Transverse colon (tissue), 4 donors: ENCODE measurements at regions not wholly inside any gene's neighbourhood (a gene's known extent, or its start where the extent isn't known, plus 50 kb on each side); places are given as distances from the start of the nearest gene placed in this dataset.

Experiments used
- DNase-seq: peaks from one replicate; pipeline ENCODE4 v3.0.0-alpha.2; 2019
- H3K27ac ChIP-seq, 4 donors: fragments of 200-600 bp; sonication (generic); 2 replicates each; pipeline ENCODE4 v1.5.1; 2016 to 2018; ENCODE audit warnings: inconsistent platforms in 4 of 4
- H3K27me3 ChIP-seq: fragments of 200-600 bp; sonication (generic); 2 replicates; pipeline ENCODE4 v1.5.1; 2017; ENCODE audit warnings: inconsistent platforms
- H3K36me3 ChIP-seq, 4 donors: fragments of 200-600 bp; sonication (generic); 2 replicates each; pipeline ENCODE4 v1.5.1; 2017 to 2019; ENCODE audit warnings: inconsistent platforms in 4 of 4
- H3K4me1 ChIP-seq, 4 donors: fragments of 200-600 bp; sonication (generic); 2 replicates each; pipeline ENCODE4 v1.5.1; 2017 to 2020; ENCODE audit warnings: inconsistent platforms in 4 of 4
- H3K4me3 ChIP-seq, 4 donors: fragments of 200-600 bp; sonication (generic); 1 replicate in 1 of 4; 2 replicates in 3 of 4; pipeline versions ENCODE4 v1.5.1 to v1.6.1; 2017 to 2019; ENCODE audit warnings: inconsistent platforms in 4 of 4
- H3K9me3 ChIP-seq, 2 donors: fragments of 200-600 bp; sonication (generic); 2 replicates each; pipeline ENCODE4 v1.5.1; 2017 to 2019; ENCODE audit warnings: inconsistent platforms in 2 of 2
- EP300 ChIP-seq: sonication (generic); formaldehyde crosslinking; IDR thresholded peaks from one replicate; pipeline ENCODE4 v1.6.1; 2017; ENCODE audit warnings: antibody characterized with exemption, low read depth
- POLR2A ChIP-seq: fragments of 450-650 bp; IDR thresholded peaks from one replicate; pipeline ENCODE4 v1.6.1; 2016; ENCODE audit warnings: antibody characterized with exemption, mild to moderate bottlenecking, moderate library complexity
- POLR2AphosphoS5 ChIP-seq, 3 donors: sonication (generic); formaldehyde crosslinking; IDR thresholded peaks; one replicate each; pipeline ENCODE4 v1.6.1; 2016; ENCODE audit warnings: antibody characterized with exemption in 3 of 3
- WGBS, 2 donors: methylation state at CpG; one replicate each; pipeline ENCODE4 v1.1.5; 2018; ENCODE audit warnings: low coverage in 1 of 2; 5-methylcytosine and 5-hydroxymethylcytosine counted together
- in situ Hi-C, 4 donors: fragments of 200-750 bp; cut with MboI; loops; one replicate each; pipeline versions ENCODE4 v1.15.0 to v1.15.1; 2017; ENCODE audit warnings: low sequenced_read_pairs in 3 of 4, low pct_ligation_motif_present in 1 of 4, low pct_unique_long_range_greater_than_20kb in 1 of 4
- intact Hi-C: fragments of 100-400 bp; cut with DNase I; formaldehyde crosslinking; loops from one replicate; pipeline ENCODE4 v1.15.1; 2023; ENCODE audit warnings: low total_unique reads
- TF ChIP-seq, protein P1 (sequence below), 5 experiments: fragments of 200-600 bp in 3 of 5; fragments of 450-650 bp in 2 of 5; sonication (generic) in 3 of 5; IDR thresholded peaks; 1 replicate in 2 of 5; 2 replicates in 3 of 5; pipeline ENCODE4 v1.5.1; 2016 to 2017; ENCODE audit warnings: antibody characterized with exemption in 5 of 5, inconsistent platforms in 3 of 5, mild to moderate bottlenecking in 2 of 5, moderate library complexity in 1 of 5

DNA sequence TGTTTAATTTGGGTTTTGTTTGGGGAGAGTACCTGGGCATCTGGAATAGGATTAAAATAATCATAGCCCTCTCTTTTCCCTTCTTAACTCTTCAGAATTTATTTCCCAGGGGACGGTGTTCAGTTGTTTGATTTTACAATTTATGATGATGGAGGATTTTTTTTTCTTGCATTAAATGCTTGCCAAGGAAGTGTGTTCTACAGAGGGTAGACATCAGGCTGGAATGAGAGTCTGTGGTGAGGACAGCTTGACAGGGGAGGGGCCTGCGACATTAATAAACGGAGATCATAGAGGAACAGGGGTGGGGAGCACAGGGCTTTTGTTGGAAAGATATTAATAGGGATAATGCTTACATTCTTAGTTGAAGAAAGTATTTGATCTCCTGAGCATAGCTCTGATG is 297.5 kb downstream of the CLIC5 start:
- Histone ChIP-seq H3K9me3 (no peaks in the 10 kb centered on the region), H3K4me3 (no peak overlapping the region), H3K4me1 (peaks cover 0 to 7% (median 2%) of the 10 kb centered on the region in 4 donors), H3K27ac (no peak overlapping the region), H3K27me3 (no peaks in the 10 kb centered on the region), H3K36me3 (no peaks in the 10 kb centered on the region)
- in situ Hi-C loops, result loop anchor here (10.0 to 25.0 kb wide), 7 partner anchors 281 to 1243 kb away; no protein-coding TSS in a partner anchor
- DNase-seq, result no peak
- intact Hi-C loops, result loop anchor here (10.0 kb wide), 1 partner anchor 1063 kb away; no protein-coding TSS in a partner anchor
- TF ChIP-seq EP300 (no peak), POLR2A (no peak), POLR2AphosphoS5 (IDR thresholded peaks at IDR 0.05) (no peak)
- TF ChIP-seq, protein P1, sequence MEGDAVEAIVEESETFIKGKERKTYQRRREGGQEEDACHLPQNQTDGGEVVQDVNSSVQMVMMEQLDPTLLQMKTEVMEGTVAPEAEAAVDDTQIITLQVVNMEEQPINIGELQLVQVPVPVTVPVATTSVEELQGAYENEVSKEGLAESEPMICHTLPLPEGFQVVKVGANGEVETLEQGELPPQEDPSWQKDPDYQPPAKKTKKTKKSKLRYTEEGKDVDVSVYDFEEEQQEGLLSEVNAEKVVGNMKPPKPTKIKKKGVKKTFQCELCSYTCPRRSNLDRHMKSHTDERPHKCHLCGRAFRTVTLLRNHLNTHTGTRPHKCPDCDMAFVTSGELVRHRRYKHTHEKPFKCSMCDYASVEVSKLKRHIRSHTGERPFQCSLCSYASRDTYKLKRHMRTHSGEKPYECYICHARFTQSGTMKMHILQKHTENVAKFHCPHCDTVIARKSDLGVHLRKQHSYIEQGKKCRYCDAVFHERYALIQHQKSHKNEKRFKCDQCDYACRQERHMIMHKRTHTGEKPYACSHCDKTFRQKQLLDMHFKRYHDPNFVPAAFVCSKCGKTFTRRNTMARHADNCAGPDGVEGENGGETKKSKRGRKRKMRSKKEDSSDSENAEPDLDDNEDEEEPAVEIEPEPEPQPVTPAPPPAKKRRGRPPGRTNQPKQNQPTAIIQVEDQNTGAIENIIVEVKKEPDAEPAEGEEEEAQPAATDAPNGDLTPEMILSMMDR (IDR thresholded peaks at IDR 0.05), result no peak
- WGBS, 2 donors, result 88 to 89% methylated on average over 2 to 3 of the region's 3 CpGs

DNA sequence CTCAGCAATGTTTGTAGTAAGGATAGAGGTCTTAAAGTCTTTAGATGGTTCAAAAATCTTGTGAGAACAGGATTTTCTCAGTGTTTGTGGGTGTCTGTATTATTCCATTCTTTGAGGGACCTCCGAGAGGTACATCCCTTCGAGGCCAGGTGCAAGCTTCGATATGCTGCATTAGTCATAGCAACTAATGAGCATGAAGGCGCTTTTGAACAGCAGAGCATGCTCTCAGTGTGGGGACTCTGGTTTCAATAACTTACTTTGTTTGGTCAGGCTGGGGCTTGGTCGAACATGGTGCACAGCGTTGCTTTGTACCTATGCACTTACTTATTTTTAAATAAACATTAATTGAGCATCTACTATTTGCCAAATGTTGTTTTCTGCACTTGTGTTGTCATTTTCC is 297.9 kb downstream of the CLIC5 start:
- Histone ChIP-seq H3K27me3 (no peaks in the 10 kb centered on the region), H3K9me3 (no peaks in the 10 kb centered on the region), H3K4me1 (peaks cover 0 to 7% (median 2%) of the 10 kb centered on the region in 4 donors), H3K4me3 (no peak overlapping the region), H3K36me3 (no peaks in the 10 kb centered on the region), H3K27ac (no peak overlapping the region)
- 83 to 90% methylated on average over 6 of the region's 6 CpGs for WGBS, 2 donors
- in situ Hi-C loops, result loop anchor here (10.0 to 25.0 kb wide), 7 partner anchors 280 to 1243 kb away; no protein-coding TSS in a partner anchor
- intact Hi-C loops, result loop anchor here (10.0 kb wide), 1 partner anchor 1063 kb away; no protein-coding TSS in a partner anchor
- TF ChIP-seq POLR2A (no peak), EP300 (no peak), POLR2AphosphoS5 (IDR thresholded peaks at IDR 0.05) (no peak)
- TF ChIP-seq, protein P1 (IDR thresholded peaks at IDR 0.05), result no peak
- no peak for DNase-seq

DNA sequence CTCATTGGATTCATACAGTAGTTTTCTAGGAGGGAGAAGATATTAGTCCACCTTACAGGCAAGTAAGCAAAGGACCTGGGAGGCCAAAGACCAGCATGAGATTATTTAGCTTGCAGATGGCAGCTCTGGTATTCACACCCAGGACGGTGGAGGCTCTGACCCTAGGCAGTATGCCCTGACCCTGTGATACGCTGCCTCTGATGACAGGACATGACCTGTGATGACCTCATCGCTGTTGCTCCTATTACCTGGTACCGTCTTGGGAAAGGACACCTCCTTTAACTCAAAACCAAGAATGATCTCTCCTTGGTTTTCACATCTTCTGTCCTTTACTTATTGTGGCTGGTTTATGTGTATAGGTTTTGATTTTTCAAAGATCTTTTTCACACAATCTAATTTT is 298.6 kb downstream of the CLIC5 start:
- Histone ChIP-seq H3K36me3 (no peaks in the 10 kb centered on the region), H3K4me3 (no peak overlapping the region), H3K27me3 (no peaks in the 10 kb centered on the region), H3K27ac (no peak overlapping the region), H3K9me3 (no peaks in the 10 kb centered on the region), H3K4me1 (peaks cover 0 to 7% (median 2%) of the 10 kb centered on the region in 4 donors)
- intact Hi-C loops (loop anchor here (10.0 kb wide), 1 partner anchor 1062 kb away; no protein-coding TSS in a partner anchor), in situ Hi-C loops (loop anchor here (10.0 to 25.0 kb wide), 7 partner anchors 280 to 1242 kb away; no protein-coding TSS in a partner anchor)
- DNase-seq, result no peak
- TF ChIP-seq EP300, result no peak
- TF ChIP-seq POLR2AphosphoS5 (IDR thresholded peaks at IDR 0.05), result no peak
- TF ChIP-seq, protein P1 (IDR thresholded peaks at IDR 0.05), result no peak
- no peak for TF ChIP-seq POLR2A
- 94% methylated on average over 4 of the region's 4 CpGs; no CpG with 5 or more reads in 1 of the 2 donors for WGBS, 2 donors

DNA sequence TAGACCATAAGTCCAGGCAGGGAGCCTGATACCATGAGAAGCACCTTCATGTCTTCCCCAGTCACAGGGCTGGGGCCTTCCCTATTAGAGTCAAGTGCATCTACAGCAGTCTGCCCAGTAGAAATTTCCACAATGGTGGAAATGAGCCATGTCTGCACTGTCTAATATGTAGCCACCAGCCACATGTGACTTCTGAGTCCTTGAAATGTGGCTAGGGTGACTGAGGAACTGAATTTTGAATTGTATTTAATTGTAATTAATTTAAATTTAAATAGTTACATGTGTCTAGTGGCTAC is 300.2 kb downstream of the CLIC5 start:
- TF ChIP-seq POLR2AphosphoS5 (IDR thresholded peaks at IDR 0.05) (no peak), POLR2A (no peak), EP300 (no peak)
- TF ChIP-seq, protein P1 (IDR thresholded peaks at IDR 0.05), result no peak
- in situ Hi-C loops, result loop anchor here (10.0 to 25.0 kb wide), 7 partner anchors 278 to 1241 kb away; no protein-coding TSS in a partner anchor
- Histone ChIP-seq H3K27ac (no peak overlapping the region), H3K4me3 (no peak overlapping the region), H3K9me3 (no peaks in the 10 kb centered on the region), H3K4me1 (peaks cover 0 to 7% (median 2%) of the 10 kb centered on the region in 4 donors), H3K36me3 (no peaks in the 10 kb centered on the region), H3K27me3 (no peaks in the 10 kb centered on the region)
- intact Hi-C loops, result loop anchor here (10.0 kb wide), 1 partner anchor 1061 kb away; no protein-coding TSS in a partner anchor
- DNase-seq, result no peak
